Colonic mucosa (tissue), 4 donors: ENCODE measurements at regions not wholly inside any gene's neighbourhood (a gene's known extent, or its start where the extent isn't known, plus 50 kb on each side); places are given as distances from the start of the nearest gene placed in this dataset.

Experiments
- DNase-seq: peaks from one replicate; pipeline ENCODE4 v3.0.0-alpha.2; 2020
- H3K27ac ChIP-seq: fragments of 200-600 bp; one replicate; pipeline ENCODE4 v1.8.0; 2021
- H3K27me3 ChIP-seq: fragments of 200-600 bp; one replicate; pipeline ENCODE4 v1.8.0; 2021
- H3K36me3 ChIP-seq: fragments of 200-600 bp; one replicate; pipeline ENCODE4 v1.8.0; 2021
- H3K4me1 ChIP-seq: fragments of 200-600 bp; one replicate; pipeline ENCODE4 v1.8.0; 2021; ENCODE audit warnings: mild to moderate bottlenecking
- H3K4me3 ChIP-seq: fragments of 200-600 bp; one replicate; pipeline ENCODE4 v1.8.0; 2021
- H3K9ac ChIP-seq, 2 donors: one replicate each; pipeline ENCODE4 v1.7.0; 2013; ENCODE audit warnings: control low read depth in 2 of 2, low read depth in 2 of 2, low read length in 2 of 2
- H3K9me3 ChIP-seq: fragments of 200-600 bp; one replicate; pipeline ENCODE4 v1.8.0; 2021
- CTCF ChIP-seq: fragments of 200-600 bp; IDR thresholded peaks from one replicate; pipeline ENCODE4 v1.8.0; 2022; ENCODE audit warnings: antibody characterized with exemption, mild to moderate bottlenecking
- intact Hi-C: fragments of 100-400 bp; cut with DNase I; formaldehyde crosslinking; loops from one replicate; pipeline ENCODE4 v1.14.1; 2022
- donor health status: healthy.
- donor health status: DM: no; HTN: no; CAD: no.
- donor health status: DM: no; HTN: no; CAD: no.

- TF ChIP-seq CTCF, result no peak
- no peaks in the 10 kb centered on the region for H3K4me1 ChIP-seq
Measured at GRCh38 chr4:186775902-186776301, 52.2 kb upstream of the FAT1 start.

GRCh38 chr4:186778134-186778533 is 54.5 kb upstream of the FAT1 start:
- no peaks in the 10 kb centered on the region for H3K9me3 ChIP-seq
- no peak overlapping the region for H3K9ac ChIP-seq

More at GRCh38 chr4:186775902-186776301, 52.2 kb upstream of the FAT1 start:
- Histone ChIP-seq H3K4me3 (no peak overlapping the region), H3K27me3 (no peaks in the 10 kb centered on the region), H3K27ac (no peak overlapping the region), H3K36me3 (no peaks in the 10 kb centered on the region), H3K9ac (no peak overlapping the region), H3K9me3 (no peaks in the 10 kb centered on the region)
- intact Hi-C loops, result no loop called here
- no peak for DNase-seq

GRCh38 chr4:186780291-186781031 is 56.8 kb upstream of the FAT1 start:
- no peak overlapping the region for H3K4me3 ChIP-seq
- no peaks in the 10 kb centered on the region for H3K9me3 ChIP-seq

More at GRCh38 chr4:186778134-186778533, 54.5 kb upstream of the FAT1 start:
- DNase-seq, result no peak
- H3K27ac ChIP-seq, result no peak overlapping the region
- H3K36me3 ChIP-seq, result no peaks in the 10 kb centered on the region
- intact Hi-C loops, result no loop called here
- H3K4me1 ChIP-seq, result no peaks in the 10 kb centered on the region
- no peaks in the 10 kb centered on the region for H3K27me3 ChIP-seq
- H3K4me3 ChIP-seq, result no peak overlapping the region
- no peak for TF ChIP-seq CTCF

GRCh38 chr4:186781032-186781917 is 57.6 kb upstream of the FAT1 start:
- H3K27ac ChIP-seq, result no peak overlapping the region
- H3K9ac ChIP-seq, result no peak overlapping the region

More at GRCh38 chr4:186780291-186781031, 56.8 kb upstream of the FAT1 start:
- TF ChIP-seq CTCF, result no peak
- no peak overlapping the region for H3K9ac ChIP-seq
- H3K27me3 ChIP-seq, result no peaks in the 10 kb centered on the region
- no peaks in the 10 kb centered on the region for H3K4me1 ChIP-seq
- no peaks in the 10 kb centered on the region for H3K36me3 ChIP-seq
- intact Hi-C loops, result no loop called here
- H3K27ac ChIP-seq, result no peak overlapping the region
- no peak for DNase-seq

More at GRCh38 chr4:186781032-186781917, 57.6 kb upstream of the FAT1 start:
- no peak for TF ChIP-seq CTCF
- intact Hi-C loops, result no loop called here
- Histone ChIP-seq H3K36me3 (no peaks in the 10 kb centered on the region), H3K4me1 (no peaks in the 10 kb centered on the region), H3K4me3 (no peak overlapping the region), H3K9me3 (no peaks in the 10 kb centered on the region), H3K27me3 (no peaks in the 10 kb centered on the region)
- no peak for DNase-seq
